GM12878 (cell line): ENCODE measurements at regions not wholly inside any gene's neighbourhood (a gene's known extent, or its start where the extent isn't known, plus 50 kb on each side); places are given as distances from the start of the nearest gene placed in this dataset.

Source experiments
- ATAC-seq: fragments of 200-7000 bp; cut with Tn5 transposase; 3 replicates; pipeline ENCODE4 v1.9.1; 2020; ENCODE audit warnings: mild to moderate bottlenecking, moderate library complexity
- BruUV-seq: library from RNA; stranded (reverse); fragments of 400-500 nt; replicated peaks from 2 replicates; lab custom pipeline; 2021; lab: Mats Ljungman, UMichigan
- CTCF ChIA-PET: fragments of 300-600 bp; sonication (Branson Sonifier 250); formaldehyde crosslinking; extraction: SDS; loops from one replicate; lab custom pipeline; 2021; ENCODE audit warnings: inconsistent platforms; lab: Yijun Ruan, JAX
- POLR2A ChIA-PET: fragments of 350-600 bp; formaldehyde crosslinking; extraction: SDS; loops from one replicate; lab custom pipeline; 2021; ENCODE audit warnings: inconsistent platforms; lab: Charles Lee
- RAD21 ChIA-PET: fragments of 300-600 bp; sonication (Branson Sonifier 250); formaldehyde crosslinking; loops from one replicate; lab custom pipeline; 2023; ENCODE audit warnings: antibody characterized with exemption; ENCODE audit not compliant: unreplicated experiment; lab: Charles Lee
- SMC1A ChIA-PET: fragments of 300-600 bp; sonication (Branson Sonifier 250); formaldehyde crosslinking; loops from one replicate; lab custom pipeline; 2023; ENCODE audit not compliant: unreplicated experiment, uncharacterized antibody; lab: Charles Lee
- DNase-seq: peaks from one replicate; pipeline ENCODE4 v3.0.0-alpha.2; 2011; ENCODE audit warnings: low read depth, low spot score
- FAIRE-seq: peaks from 3 replicates; lab custom pipeline; 2011; peaks lifted over from hg19 to GRCh38; lab: Jason Lieb, UNC
- H2AFZ ChIP-seq: 2 replicates; pipeline ENCODE4 v1.6.0; 2011; ENCODE audit warnings: low read depth, low read length, control low read depth; ENCODE audit not compliant: control insufficient read depth
- H3K27ac ChIP-seq: 2 replicates; pipeline ENCODE4 v1.5.1; 2011; ENCODE audit warnings: control low read depth; ENCODE audit not compliant: control insufficient read depth, insufficient read depth
- H3K27me3 ChIP-seq, 2 experiments: replicated peaks in 1 of 2; 2 replicates each; pipeline versions ENCODE4 v1.6.0 to v1.6.1; 2011; ENCODE audit warnings: low read length in 1 of 2; ENCODE audit not compliant: control insufficient read depth in 2 of 2, insufficient read depth in 2 of 2
- H3K36me3 ChIP-seq, 2 experiments: 2 replicates each; pipeline ENCODE4 v1.5.1; 2011; ENCODE audit warnings: low read length in 1 of 2; ENCODE audit not compliant: control insufficient read depth in 2 of 2, insufficient read depth in 2 of 2
- H3K4me1 ChIP-seq: 2 replicates; pipeline ENCODE4 v1.6.1; 2011; ENCODE audit warnings: mild to moderate bottlenecking, low read length, moderate library complexity, mixed read lengths; ENCODE audit not compliant: control insufficient read depth, insufficient read depth
- H3K4me2 ChIP-seq: 2 replicates; pipeline ENCODE4 v1.6.0; 2011; ENCODE audit warnings: control low read depth; ENCODE audit not compliant: control insufficient read depth, insufficient read depth
- H3K4me3 ChIP-seq: fragments of 200-600 bp; sonication (generic); 2 replicates; pipeline ENCODE4 v1.5.1; 2016
- H3K79me2 ChIP-seq: 2 replicates; pipeline ENCODE4 v1.6.0; 2011; ENCODE audit warnings: low read length; ENCODE audit not compliant: control insufficient read depth, insufficient read depth
- H3K9ac ChIP-seq: 2 replicates; pipeline ENCODE4 v1.8.0; 2011; ENCODE audit warnings: low read length, control low read depth, mixed read lengths; ENCODE audit not compliant: control insufficient read depth, insufficient read depth
- H3K9me3 ChIP-seq: replicated peaks from 3 replicates; pipeline ENCODE4 v1.5.1; 2011; ENCODE audit warnings: mild to moderate bottlenecking, low read length; ENCODE audit not compliant: control insufficient read depth, insufficient read depth
- H4K20me1 ChIP-seq: 2 replicates; pipeline ENCODE4 v1.6.0; 2011; ENCODE audit not compliant: control insufficient read depth, insufficient read depth
- ASH2L ChIP-seq: fragments of 300-600, 200-600 bp; sonication (generic); IDR thresholded peaks from 2 replicates; pipeline ENCODE4 v1.6.1; 2017; ENCODE audit warnings: low read depth, mild to moderate bottlenecking, borderline replicate concordance
- ATF7 ChIP-seq: fragments of 450-650 bp; IDR thresholded peaks from 2 replicates; pipeline ENCODE4 v1.6.1; 2016; ENCODE audit warnings: low read depth, mild to moderate bottlenecking
- BCL11A ChIP-seq: IDR thresholded peaks from 2 replicates; pipeline ENCODE4 v1.6.1; 2011; ENCODE audit warnings: low read depth, low read length
- CEBPB ChIP-seq, 2 experiments: fragments of 150-350 bp in 1 of 2; IDR thresholded peaks; 2 replicates each; pipeline ENCODE4 v1.6.1; 2012 to 2014; ENCODE audit warnings: low read depth in 2 of 2, low read length in 2 of 2, borderline replicate concordance in 1 of 2, inconsistent platforms in 1 of 2
- FOXM1 ChIP-seq: IDR thresholded peaks from 2 replicates; pipeline ENCODE4 v1.6.1; 2012; ENCODE audit warnings: low read depth, mild to moderate bottlenecking, inconsistent platforms, low read length, moderate library complexity
- HCFC1 ChIP-seq: fragments of 150-350 bp; IDR thresholded peaks from 2 replicates; pipeline ENCODE4 v1.6.1; 2014; ENCODE audit warnings: low read length
- NFYB ChIP-seq: IDR thresholded peaks from 2 replicates; pipeline ENCODE4 v1.6.1; 2011; ENCODE audit warnings: low read depth, mild to moderate bottlenecking, low read length, improper control_type of control experiment, moderate library complexity; ENCODE audit not compliant: insufficient read depth
- PML ChIP-seq: IDR thresholded peaks from 2 replicates; pipeline ENCODE4 v1.6.1; 2012; ENCODE audit warnings: low read length, inconsistent platforms
- SREBF1 ChIP-seq: IDR thresholded peaks from 2 replicates; pipeline ENCODE4 v1.6.1; 2012; ENCODE audit warnings: mild to moderate bottlenecking, low read length
- STAT3 ChIP-seq: IDR thresholded peaks from 2 replicates; pipeline ENCODE4 v1.6.1; 2011; ENCODE audit warnings: low read depth, low read length, improper control_type of control experiment
- SUZ12 ChIP-seq: fragments of 200-600 bp; sonication (generic); IDR thresholded peaks from one replicate; pipeline ENCODE4 v1.6.1; 2018; ENCODE audit warnings: antibody characterized with exemption, mild to moderate bottlenecking; ENCODE audit not compliant: unreplicated experiment
- YY1 ChIP-seq: IDR thresholded peaks from 2 replicates; pipeline ENCODE4 v1.6.1; 2011; ENCODE audit warnings: low read depth, mild to moderate bottlenecking, low read length
- WGBS: methylation state at CpG from one replicate; pipeline ENCODE4 v1.1.6; 2016; ENCODE audit warnings: low lambda C conversion rate; ENCODE audit not compliant: insufficient replicate concordance, insufficient coverage; ENCODE audit errors: missing lambda C conversion rate; 5-methylcytosine and 5-hydroxymethylcytosine counted together
- in situ Hi-C: fragments of 300-500 bp; cut with MboI; formaldehyde crosslinking; loops from 9 replicates; pipeline ENCODE4 v1.14.3; 2018; ENCODE audit warnings: mixed read lengths
- intact Hi-C: fragments of 100-400 bp; cut with micrococcal nuclease; formaldehyde crosslinking; loops from one replicate; pipeline ENCODE4 v1.14.2; 2022; ENCODE audit not compliant: unreplicated experiment
- TF ChIP-seq, protein P1 (sequence below): fragments of 450-650 bp; IDR thresholded peaks from 2 replicates; pipeline ENCODE4 v1.6.1; 2018; ENCODE audit warnings: borderline replicate concordance, mild to moderate bottlenecking; ENCODE audit not compliant: partially characterized antibody
- TF ChIP-seq, protein P2 (sequence below): IDR thresholded peaks from 2 replicates; pipeline ENCODE4 v1.6.1; 2011; ENCODE audit warnings: mild to moderate bottlenecking, low read depth, low read length, moderate library complexity; ENCODE audit not compliant: insufficient replicate concordance
- TF ChIP-seq, protein P3 (sequence below): IDR thresholded peaks from 2 replicates; pipeline ENCODE4 v1.6.1; 2011; ENCODE audit warnings: borderline replicate concordance, low read depth, mild to moderate bottlenecking, moderate library complexity, mixed read lengths, low read length; ENCODE audit not compliant: insufficient read depth; ENCODE audit errors: extremely low read length

DNA sequence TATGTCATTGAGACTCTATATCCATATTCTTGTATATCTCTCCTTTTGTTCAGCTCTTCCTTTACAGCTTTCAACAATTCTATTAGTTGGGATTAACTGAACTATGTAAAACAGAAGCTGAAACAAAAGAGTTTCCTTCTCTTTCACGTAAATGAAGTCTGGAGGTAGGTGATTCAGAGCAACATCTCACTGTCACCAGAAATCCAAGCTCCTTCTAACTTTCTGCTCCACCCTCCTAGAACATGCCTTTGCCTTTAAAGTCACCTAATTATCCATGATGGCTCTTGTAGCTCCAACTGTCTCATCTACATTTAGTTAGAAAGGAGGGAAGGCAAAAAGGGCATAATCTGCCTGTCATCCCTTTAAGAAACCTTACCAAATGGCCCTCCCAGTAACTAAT is 458.2 kb upstream of the MDFIC2 start:
- no peak overlapping the region for H3K4me3 ChIP-seq
- no peak overlapping the region for H2AFZ ChIP-seq
- intact Hi-C loops (no loop called here), in situ Hi-C loops (no loop called here)
- ChIA-PET RAD21 (no interaction called here), SMC1A (no interaction called here), POLR2A (no interaction called here), CTCF (no interaction called here)
- no peaks in the 10 kb centered on the region for H4K20me1 ChIP-seq
- BruUV-seq, result no TSS peak
- DNase-seq (no peak), FAIRE-seq (no peak), ATAC-seq (no peak)
- H3K79me2 ChIP-seq, result no peaks in the 10 kb centered on the region
- no peaks in the 10 kb centered on the region for H3K27me3 ChIP-seq
- H3K4me1 ChIP-seq, result no peaks in the 10 kb centered on the region
- no peaks in the 10 kb centered on the region for H3K9me3 ChIP-seq
- H3K9ac ChIP-seq, result no peak overlapping the region
- H3K27ac ChIP-seq, result no peak overlapping the region
- no peak overlapping the region for H3K4me2 ChIP-seq
- H3K36me3 ChIP-seq, result no peaks in the 10 kb centered on the region
- 33% methylated on average over 1 of the region's 1 CpG for WGBS
- TF ChIP-seq NFYB, result no peak

DNA sequence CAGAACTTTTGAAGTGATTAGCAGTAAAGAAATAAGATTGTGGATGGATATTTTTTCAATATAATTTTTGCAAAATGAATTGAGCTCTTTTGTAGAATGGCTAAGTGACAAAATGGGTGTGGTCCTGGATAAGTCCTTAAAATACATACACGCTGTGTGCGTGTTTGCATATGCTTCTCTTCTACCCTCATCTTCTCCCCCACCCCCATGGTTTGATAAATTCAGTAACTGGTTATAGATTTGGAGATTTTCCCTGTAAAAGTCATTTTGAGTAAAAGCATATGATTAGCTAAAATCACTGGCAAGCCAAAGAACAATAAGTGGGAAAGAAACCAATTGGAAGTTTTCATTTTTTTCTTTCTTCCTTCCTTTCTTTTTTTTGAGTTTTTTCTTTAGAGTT is 453.9 kb upstream of the MDFIC2 start:
- Histone ChIP-seq H2AFZ (no peak overlapping the region), H3K36me3 (no peaks in the 10 kb centered on the region), H4K20me1 (no peaks in the 10 kb centered on the region), H3K9ac (no peak overlapping the region), H3K4me3 (no peak overlapping the region), H3K27ac (no peak overlapping the region), H3K4me2 (no peak overlapping the region), H3K4me1 (no peaks in the 10 kb centered on the region), H3K27me3 (no peaks in the 10 kb centered on the region), H3K9me3 (no peaks in the 10 kb centered on the region), H3K79me2 (no peaks in the 10 kb centered on the region)
- WGBS, result 66% methylated on average over 2 of the region's 2 CpGs
- no TSS peak for BruUV-seq
- POLR2A ChIA-PET, result no interaction called here
- ATAC-seq (no peak), DNase-seq (no peak), FAIRE-seq (no peak)
- CTCF ChIA-PET, result interaction anchor here (0.7 kb wide), 1 partner anchor 151 kb away, joined by 3 read pairs; no protein-coding TSS in a partner anchor
- SMC1A ChIA-PET, result no interaction called here
- RAD21 ChIA-PET, result no interaction called here
- in situ Hi-C loops, result no loop called here
- intact Hi-C loops, result no loop called here
- no peak for TF ChIP-seq SREBF1
- no peak for TF ChIP-seq FOXM1
- TF ChIP-seq PML, result no peak
- no peak for TF ChIP-seq HCFC1
- TF ChIP-seq ATF7, result no peak
- TF ChIP-seq ASH2L, result no peak
- TF ChIP-seq, protein P1, sequence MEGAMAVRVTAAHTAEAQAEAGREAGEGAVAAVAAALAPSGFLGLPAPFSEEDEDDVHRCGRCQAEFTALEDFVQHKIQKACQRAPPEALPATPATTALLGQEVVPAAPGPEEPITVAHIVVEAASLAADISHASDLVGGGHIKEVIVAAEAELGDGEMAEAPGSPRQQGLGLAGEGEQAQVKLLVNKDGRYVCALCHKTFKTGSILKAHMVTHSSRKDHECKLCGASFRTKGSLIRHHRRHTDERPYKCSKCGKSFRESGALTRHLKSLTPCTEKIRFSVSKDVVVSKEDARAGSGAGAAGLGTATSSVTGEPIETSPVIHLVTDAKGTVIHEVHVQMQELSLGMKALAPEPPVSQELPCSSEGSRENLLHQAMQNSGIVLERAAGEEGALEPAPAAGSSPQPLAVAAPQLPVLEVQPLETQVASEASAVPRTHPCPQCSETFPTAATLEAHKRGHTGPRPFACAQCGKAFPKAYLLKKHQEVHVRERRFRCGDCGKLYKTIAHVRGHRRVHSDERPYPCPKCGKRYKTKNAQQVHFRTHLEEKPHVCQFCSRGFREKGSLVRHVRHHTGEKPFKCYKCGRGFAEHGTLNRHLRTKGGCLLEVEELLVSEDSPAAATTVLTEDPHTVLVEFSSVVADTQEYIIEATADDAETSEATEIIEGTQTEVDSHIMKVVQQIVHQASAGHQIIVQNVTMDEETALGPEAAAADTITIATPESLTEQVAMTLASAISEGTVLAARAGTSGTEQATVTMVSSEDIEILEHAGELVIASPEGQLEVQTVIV, result no peak
- TF ChIP-seq, protein P2, sequence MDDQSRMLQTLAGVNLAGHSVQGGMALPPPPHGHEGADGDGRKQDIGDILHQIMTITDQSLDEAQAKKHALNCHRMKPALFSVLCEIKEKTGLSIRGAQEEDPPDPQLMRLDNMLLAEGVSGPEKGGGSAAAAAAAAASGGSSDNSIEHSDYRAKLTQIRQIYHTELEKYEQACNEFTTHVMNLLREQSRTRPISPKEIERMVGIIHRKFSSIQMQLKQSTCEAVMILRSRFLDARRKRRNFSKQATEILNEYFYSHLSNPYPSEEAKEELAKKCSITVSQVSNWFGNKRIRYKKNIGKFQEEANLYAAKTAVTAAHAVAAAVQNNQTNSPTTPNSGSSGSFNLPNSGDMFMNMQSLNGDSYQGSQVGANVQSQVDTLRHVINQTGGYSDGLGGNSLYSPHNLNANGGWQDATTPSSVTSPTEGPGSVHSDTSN, result no peak
- no peak for TF ChIP-seq STAT3
- TF ChIP-seq SUZ12, result no peak
- TF ChIP-seq CEBPB (IDR thresholded peaks at IDR 0.05; ENCODE audit: borderline replicate concordance in 1 of 2, low read depth in 2 of 2, low read length in 2 of 2), result no peak
- TF ChIP-seq BCL11A, result no peak
- TF ChIP-seq YY1, result no peak
- TF ChIP-seq, protein P3, sequence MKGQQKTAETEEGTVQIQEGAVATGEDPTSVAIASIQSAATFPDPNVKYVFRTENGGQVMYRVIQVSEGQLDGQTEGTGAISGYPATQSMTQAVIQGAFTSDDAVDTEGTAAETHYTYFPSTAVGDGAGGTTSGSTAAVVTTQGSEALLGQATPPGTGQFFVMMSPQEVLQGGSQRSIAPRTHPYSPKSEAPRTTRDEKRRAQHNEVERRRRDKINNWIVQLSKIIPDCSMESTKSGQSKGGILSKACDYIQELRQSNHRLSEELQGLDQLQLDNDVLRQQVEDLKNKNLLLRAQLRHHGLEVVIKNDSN, result no peak
